HepG2 (cell line): ENCODE measurements at regions not wholly inside any gene's neighbourhood (a gene's known extent, or its start where the extent isn't known, plus 50 kb on each side); places are given as distances from the start of the nearest gene placed in this dataset.

Source experiments
- ATAC-seq: fragments of 200-7000 bp; cut with Tn5 transposase; 3 replicates; pipeline ENCODE4 v1.9.1; 2020; ENCODE audit warnings: mild to moderate bottlenecking, moderate library complexity
- BruUV-seq: library from RNA; stranded (reverse); fragments of 400-500 nt; replicated peaks from 2 replicates; lab custom pipeline; 2021; lab: Mats Ljungman, UMichigan
- CTCF ChIA-PET: fragments of 300-600 bp; formaldehyde crosslinking; extraction: SDS; loops from one replicate; lab custom pipeline; 2021; ENCODE audit warnings: low total read pairs, inconsistent platforms, low intra/inter-chr PET ratio; lab: Yijun Ruan, JAX
- POLR2A ChIA-PET: fragments of 350-600 bp; sonication (Branson Sonifier 250); formaldehyde crosslinking; loops from one replicate; lab custom pipeline; 2020; ENCODE audit warnings: antibody characterized with exemption, inconsistent platforms; lab: Yijun Ruan, JAX
- DNase-seq: peaks from one replicate; pipeline ENCODE4 v3.0.0-alpha.2; 2015; ENCODE audit warnings: low spot score
- FAIRE-seq: peaks from 3 replicates; lab custom pipeline; 2011; peaks lifted over from hg19 to GRCh38; lab: Jason Lieb, UNC
- H2AFZ ChIP-seq: one replicate; pipeline ENCODE4 v1.6.1; 2011; ENCODE audit warnings: low read length, inconsistent platforms
- H3K27ac ChIP-seq: fragments of 300-600 bp; 3 replicates; pipeline ENCODE4 v1.8.0; 2011; ENCODE audit warnings: mixed run types, mild to moderate bottlenecking, mixed read lengths, low read length, inconsistent platforms; ENCODE audit not compliant: insufficient read depth; ENCODE audit errors: extremely low read length
- H3K27me3 ChIP-seq, 2 experiments: fragments of 200-600 bp in 1 of 2; 2 replicates in 1 of 2; 3 replicates in 1 of 2; pipeline versions ENCODE4 v1.6.0 to v1.8.0; 2011; ENCODE audit warnings: low read length in 2 of 2, mild to moderate bottlenecking in 2 of 2, moderate library complexity in 2 of 2, inconsistent platforms in 1 of 2; ENCODE audit not compliant: insufficient read depth in 2 of 2, control insufficient read depth in 1 of 2
- H3K36me3 ChIP-seq, 2 experiments: fragments of 200-600 bp in 1 of 2; replicated peaks in 1 of 2; 2 replicates in 1 of 2; 3 replicates in 1 of 2; pipeline versions ENCODE4 v1.5.1 to v1.8.0; 2011; ENCODE audit warnings: low read length in 2 of 2, inconsistent platforms in 1 of 2; ENCODE audit not compliant: insufficient read depth in 2 of 2, control insufficient read depth in 1 of 2
- H3K4me1 ChIP-seq: 2 replicates; pipeline ENCODE4 v1.5.1; 2012; ENCODE audit warnings: low read length, inconsistent platforms; ENCODE audit not compliant: insufficient read depth
- H3K4me2 ChIP-seq: 2 replicates; pipeline ENCODE4 v1.6.0; 2011; ENCODE audit warnings: low read depth, low read length, inconsistent platforms
- H3K4me3 ChIP-seq, 3 experiments: fragments of 200-600 bp in 1 of 3; sonication (generic), shearing (Covaris generic) in 1 of 3; replicated peaks in 1 of 3; 2 replicates each; pipeline ENCODE4 v1.5.1; 2011 to 2016; ENCODE audit warnings: low read length in 3 of 3, inconsistent platforms in 2 of 3, low read depth in 2 of 3, mild to moderate bottlenecking in 2 of 3, control low read depth in 1 of 3, mixed read lengths in 1 of 3; ENCODE audit not compliant: insufficient read depth in 1 of 3
- H3K79me2 ChIP-seq: one replicate; pipeline ENCODE4 v1.6.1; 2011; ENCODE audit warnings: low read length, inconsistent platforms; ENCODE audit not compliant: insufficient read depth
- H3K9ac ChIP-seq: 2 replicates; pipeline ENCODE4 v1.6.0; 2011; ENCODE audit warnings: mild to moderate bottlenecking, low read depth, low read length, inconsistent platforms; ENCODE audit not compliant: insufficient read depth
- H3K9me3 ChIP-seq: 2 replicates; pipeline ENCODE4 v1.5.1; 2012; ENCODE audit warnings: mild to moderate bottlenecking, low read length
- H4K20me1 ChIP-seq: 2 replicates; pipeline ENCODE4 v1.6.0; 2011; ENCODE audit warnings: inconsistent platforms, mild to moderate bottlenecking, low read length, moderate library complexity; ENCODE audit not compliant: insufficient read depth
- AHDC1 ChIP-seq: sonication (generic); formaldehyde crosslinking; IDR thresholded peaks from 2 replicates; pipeline ENCODE4 v1.5.1; 2020; ENCODE audit warnings: mild to moderate bottlenecking, missing genetic modification reagents, borderline replicate concordance
- AKAP8 ChIP-seq: sonication (generic); formaldehyde crosslinking; IDR thresholded peaks from 2 replicates; pipeline ENCODE4 v1.5.1; 2020; ENCODE audit warnings: mild to moderate bottlenecking, missing genetic modification reagents
- ATF4 ChIP-seq, 2 experiments: fragments of 450-650 bp in 1 of 2; sonication (generic) in 1 of 2; formaldehyde crosslinking; IDR thresholded peaks; 2 replicates each; pipeline versions ENCODE4 v1.5.0 to v1.8.0; 2020 to 2022; ENCODE audit warnings: mild to moderate bottlenecking in 1 of 2, missing genetic modification reagents in 1 of 2
- EHMT2 ChIP-seq: fragments of 200-600 bp; sonication (generic); IDR thresholded peaks from 2 replicates; pipeline ENCODE4 v1.7.0; 2017; ENCODE audit warnings: antibody characterized with exemption, low read depth, low read length, borderline replicate concordance
- GFI1 ChIP-seq: sonication (generic); formaldehyde crosslinking; IDR thresholded peaks from 2 replicates; pipeline ENCODE4 v1.5.0; 2020; ENCODE audit warnings: missing genetic modification reagents, mild to moderate bottlenecking, borderline replicate concordance
- NCOR1 ChIP-seq: fragments of 200-600 bp; sonication (generic); IDR thresholded peaks from 2 replicates; pipeline ENCODE4 v1.7.0; 2017; ENCODE audit warnings: antibody characterized with exemption, low read length, borderline replicate concordance
- NFIC ChIP-seq: IDR thresholded peaks from 2 replicates; pipeline ENCODE4 v1.6.1; 2012; ENCODE audit warnings: mild to moderate bottlenecking, low read length, inconsistent platforms
- NKX3-1 ChIP-seq: sonication (generic); formaldehyde crosslinking; IDR thresholded peaks from 2 replicates; pipeline ENCODE4 v1.5.0; 2020; ENCODE audit warnings: missing genetic modification reagents
- POLR2A ChIP-seq, 2 experiments: IDR thresholded peaks; 2 replicates each; pipeline ENCODE4 v1.6.1; 2011; ENCODE audit warnings: low read depth in 2 of 2, low read length in 2 of 2, mild to moderate bottlenecking in 1 of 2, moderate library complexity in 1 of 2; ENCODE audit not compliant: insufficient read depth in 1 of 2
- RBAK ChIP-seq: sonication (generic); formaldehyde crosslinking; IDR thresholded peaks from 2 replicates; pipeline ENCODE4 v1.5.1; 2020; ENCODE audit warnings: mild to moderate bottlenecking, missing genetic modification reagents
- SRF ChIP-seq: IDR thresholded peaks from 2 replicates; pipeline ENCODE4 v1.6.1; 2011; ENCODE audit warnings: mild to moderate bottlenecking, low read depth, low read length, moderate library complexity
- SUZ12 ChIP-seq: fragments of 150-350 bp; IDR thresholded peaks from 2 replicates; pipeline ENCODE4 v1.6.1; 2014; ENCODE audit warnings: low read depth, low read length
- ZBTB1 ChIP-seq: sonication (generic); formaldehyde crosslinking; IDR thresholded peaks from 2 replicates; pipeline ENCODE4 v1.4.0; 2020; ENCODE audit warnings: missing genetic modification reagents, borderline replicate concordance
- ZHX1 ChIP-seq: sonication (generic); formaldehyde crosslinking; IDR thresholded peaks from 2 replicates; pipeline ENCODE4 v1.8.1; 2022; ENCODE audit warnings: low read depth, mild to moderate bottlenecking, missing genetic modification reagents
- ZNF263 ChIP-seq: sonication (generic); formaldehyde crosslinking; IDR thresholded peaks from 2 replicates; pipeline ENCODE4 v1.4.0; 2020; ENCODE audit warnings: missing genetic modification reagents
- ZNF510 ChIP-seq: sonication (generic); formaldehyde crosslinking; IDR thresholded peaks from 2 replicates; pipeline ENCODE4 v1.4.0; 2020; ENCODE audit warnings: low read depth, mild to moderate bottlenecking, missing genetic modification reagents
- ZNF737 ChIP-seq: sonication (generic); formaldehyde crosslinking; IDR thresholded peaks from 2 replicates; pipeline ENCODE4 v1.5.0; 2020; ENCODE audit warnings: missing genetic modification reagents, mild to moderate bottlenecking, borderline replicate concordance
- WGBS: methylation state at CpG from one replicate; pipeline ENCODE4 v1.1.6; 2017; ENCODE audit warnings: low lambda C conversion rate; 5-methylcytosine and 5-hydroxymethylcytosine counted together
- in situ Hi-C: cut with HindIII; loops from 2 replicates; pipeline ENCODE4 v1.10.0; 2017; ENCODE audit warnings: low pct_unique_long_range_greater_than_20kb; ENCODE audit not compliant: extremely low pct_ligation_motif_present
- intact Hi-C: fragments of 100-400 bp; cut with micrococcal nuclease; formaldehyde crosslinking; loops from one replicate; pipeline ENCODE4 v1.10.0; 2022; ENCODE audit not compliant: unreplicated experiment

- H3K27ac ChIP-seq = no peak overlapping the region
- ChIA-PET CTCF (no interaction called here), POLR2A (no interaction called here)
- peaks cover 11% of the 10 kb centered on the region; the same call in 1 of the 2 replicates for H3K9me3 ChIP-seq
- in situ Hi-C loops (no loop called here), intact Hi-C loops (no loop called here)
- TF ChIP-seq ATF4 (CRISPR knock-in tag; IDR thresholded peaks at IDR 0.05) (no peak), SRF (no peak), AKAP8 (no peak), ZNF263 (CRISPR knock-in tag) (no peak), NCOR1 (no peak), NKX3-1 (no peak), ZNF737 (CRISPR knock-in tag) (no peak), SUZ12 (no peak), EHMT2 (no peak), ZBTB1 (no peak), NFIC (no peak), POLR2A (IDR thresholded peaks at IDR 0.05; ENCODE audit: insufficient read depth in 1 of 2, low read depth in 2 of 2, low read length in 2 of 2) (no peak), RBAK (CRISPR knock-in tag) (no peak), GFI1 (CRISPR knock-in tag) (no peak), AHDC1 (CRISPR knock-in tag) (no peak), ZHX1 (CRISPR knock-in tag) (no peak), ZNF510 (CRISPR knock-in tag) (no peak)
- ATAC-seq (no peak), FAIRE-seq (no peak), DNase-seq (no peak)
- H3K79me2 ChIP-seq = no peaks in the 10 kb centered on the region
- H3K4me1 ChIP-seq = peaks cover 2% of the 10 kb centered on the region
- H2AFZ ChIP-seq = no peak overlapping the region
- H3K36me3 ChIP-seq = no peaks in the 10 kb centered on the region
- no TSS peak for BruUV-seq
- H3K9ac ChIP-seq = no peak overlapping the region
- H3K4me3 ChIP-seq = no peak overlapping the region
- WGBS = 47% methylated on average over 3 of the region's 3 CpGs
- no peaks in the 10 kb centered on the region for H4K20me1 ChIP-seq
- H3K27me3 ChIP-seq = no peaks in the 10 kb centered on the region; a peak in 1 of 5 replicates
- H3K4me2 ChIP-seq = no peak overlapping the region
Measured at GRCh38 chr2:16335947-16336346, 329.7 kb downstream of the CYRIA start.
